Caco-2 (cell line): ENCODE measurements at regions not wholly inside any gene's neighbourhood (a gene's known extent, or its start where the extent isn't known, plus 50 kb on each side); places are given as distances from the start of the nearest gene placed in this dataset.

Experiments used
- BruUV-seq: library from RNA; stranded (reverse); fragments of 400-500 nt; replicated peaks from 2 replicates; lab custom pipeline; 2021; lab: Mats Ljungman, UMichigan
- CTCF ChIA-PET: fragments of 300-600 bp; sonication (Branson Sonifier 250); formaldehyde crosslinking; loops from one replicate; lab custom pipeline; 2022; ENCODE audit warnings: antibody characterized with exemption; lab: Charles Lee
- POLR2A ChIA-PET: fragments of 300-600 bp; sonication (Branson Sonifier 250); formaldehyde crosslinking; loops from one replicate; lab custom pipeline; 2022; ENCODE audit warnings: antibody characterized with exemption; lab: Charles Lee
- DNase-seq, 2 experiments: peaks; one replicate each; pipeline versions ENCODE4 v3.0.0 to v3.0.0-alpha.2; 2020 to 2022
- H3K27me3 ChIP-seq: replicated peaks from 2 replicates; pipeline ENCODE4 v1.6.0; 2011; ENCODE audit warnings: low read length; ENCODE audit not compliant: control insufficient read depth, insufficient read depth
- H3K36me3 ChIP-seq: 2 replicates; pipeline ENCODE4 v1.5.1; 2011; ENCODE audit warnings: low read length; ENCODE audit not compliant: control insufficient read depth, insufficient read depth
- H3K4me1 ChIP-seq: fragments of 250-450 bp; sonication (Bioruptor Pico); 2 replicates; pipeline ENCODE4 v1.5.1; 2020; ENCODE audit warnings: mild to moderate bottlenecking
- H3K4me3 ChIP-seq: 2 replicates; pipeline ENCODE4 v1.5.1; 2011; ENCODE audit warnings: low read depth, mild to moderate bottlenecking, control low read depth, low read length
- H3K9me3 ChIP-seq: fragments of 250-450 bp; sonication (Bioruptor Pico); 2 replicates; pipeline ENCODE4 v1.5.1; 2020; ENCODE audit warnings: mild to moderate bottlenecking, moderate library complexity
- H3K27ac Mint-ChIP-seq: one replicate; pipeline ENCODE4 v1.8.0; 2022; ENCODE audit warnings: mixed read lengths; ENCODE audit not compliant: unreplicated experiment
- H3K27me3 Mint-ChIP-seq: one replicate; pipeline ENCODE4 v1.8.0; 2022; ENCODE audit warnings: mixed read lengths; ENCODE audit not compliant: insufficient read depth, unreplicated experiment
- H3K36me3 Mint-ChIP-seq: one replicate; pipeline ENCODE4 v1.8.0; 2022; ENCODE audit warnings: mild to moderate bottlenecking, mixed read lengths; ENCODE audit not compliant: insufficient read depth, unreplicated experiment
- H3K4me1 Mint-ChIP-seq: one replicate; pipeline ENCODE4 v1.8.0; 2022; ENCODE audit warnings: low read depth, mixed read lengths; ENCODE audit not compliant: unreplicated experiment
- H3K4me3 Mint-ChIP-seq: one replicate; pipeline ENCODE4 v1.8.0; 2022; ENCODE audit warnings: mild to moderate bottlenecking, moderate library complexity, mixed read lengths; ENCODE audit not compliant: unreplicated experiment
- H3K9me3 Mint-ChIP-seq: one replicate; pipeline ENCODE4 v1.8.0; 2022; ENCODE audit warnings: mixed read lengths; ENCODE audit not compliant: unreplicated experiment
- intact Hi-C: fragments of 100-400 bp; cut with micrococcal nuclease; formaldehyde crosslinking; loops from one replicate; pipeline ENCODE4 v1.10.0; 2022; ENCODE audit not compliant: unreplicated experiment
- TF ChIP-seq, protein P1 (sequence below), 2 experiments: fragments of 200-600 bp in 1 of 2; IDR thresholded peaks; 1 replicate in 1 of 2; 2 replicates in 1 of 2; pipeline versions ENCODE4 v1.5.1 to v1.8.0; 2011 to 2022; ENCODE audit warnings: antibody characterized with exemption in 1 of 2, control low read depth in 1 of 2, inconsistent platforms in 1 of 2, low read depth in 1 of 2, low read length in 1 of 2, mild to moderate bottlenecking in 1 of 2, moderate library complexity in 1 of 2; ENCODE audit not compliant: insufficient read depth in 1 of 2, severe bottlenecking in 1 of 2, unreplicated experiment in 1 of 2

DNA sequence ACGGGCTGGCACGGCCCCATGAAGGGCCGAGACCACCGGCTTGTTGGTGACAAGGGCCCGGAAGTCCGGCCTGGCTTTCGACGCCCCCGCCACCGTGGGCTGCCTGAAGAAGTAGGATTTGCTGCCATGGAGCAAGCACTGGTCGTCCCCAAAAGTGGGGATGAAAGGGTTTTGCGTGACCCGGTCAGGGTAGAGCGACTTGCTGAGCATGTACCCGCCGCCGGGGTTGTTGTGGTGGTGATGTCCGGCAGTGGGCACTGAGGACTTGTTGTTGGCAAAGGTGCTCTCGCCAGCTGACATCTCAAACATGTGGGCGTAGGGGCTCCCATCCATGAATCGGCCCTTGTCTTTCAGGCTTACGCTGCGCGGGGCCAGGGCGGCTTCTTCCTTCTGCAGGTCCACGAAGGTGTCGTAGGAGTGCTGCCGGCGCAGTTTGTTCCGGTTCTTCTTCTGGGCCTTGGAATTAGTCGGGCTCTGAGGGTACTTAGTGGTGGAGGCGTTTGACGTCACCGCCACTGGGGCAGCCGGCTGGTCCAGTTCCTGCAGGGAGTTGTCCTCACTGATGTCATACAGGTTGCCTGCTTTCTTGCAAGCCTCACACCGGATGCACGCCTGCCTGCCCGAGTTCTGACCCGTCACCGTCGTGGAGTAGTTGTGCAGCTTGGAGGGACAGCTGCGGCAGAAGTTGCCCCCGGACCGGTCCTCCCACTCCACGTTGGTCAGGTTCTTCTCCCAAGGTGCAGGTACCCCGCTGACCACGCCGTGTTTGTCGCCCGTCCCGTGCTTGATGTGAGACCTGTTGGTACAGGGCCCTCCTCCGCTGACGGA, 366.6 kb downstream of the EMP1 start:
- H3K27me3 ChIP-seq: no peaks in the 10 kb centered on the region
- H3K4me3 Mint-ChIP-seq: no peak overlapping the region
- no peak for DNase-seq
- H3K27me3 Mint-ChIP-seq: no peaks in the 10 kb centered on the region
- H3K36me3 ChIP-seq: no peaks in the 10 kb centered on the region
- TF ChIP-seq, protein P1, sequence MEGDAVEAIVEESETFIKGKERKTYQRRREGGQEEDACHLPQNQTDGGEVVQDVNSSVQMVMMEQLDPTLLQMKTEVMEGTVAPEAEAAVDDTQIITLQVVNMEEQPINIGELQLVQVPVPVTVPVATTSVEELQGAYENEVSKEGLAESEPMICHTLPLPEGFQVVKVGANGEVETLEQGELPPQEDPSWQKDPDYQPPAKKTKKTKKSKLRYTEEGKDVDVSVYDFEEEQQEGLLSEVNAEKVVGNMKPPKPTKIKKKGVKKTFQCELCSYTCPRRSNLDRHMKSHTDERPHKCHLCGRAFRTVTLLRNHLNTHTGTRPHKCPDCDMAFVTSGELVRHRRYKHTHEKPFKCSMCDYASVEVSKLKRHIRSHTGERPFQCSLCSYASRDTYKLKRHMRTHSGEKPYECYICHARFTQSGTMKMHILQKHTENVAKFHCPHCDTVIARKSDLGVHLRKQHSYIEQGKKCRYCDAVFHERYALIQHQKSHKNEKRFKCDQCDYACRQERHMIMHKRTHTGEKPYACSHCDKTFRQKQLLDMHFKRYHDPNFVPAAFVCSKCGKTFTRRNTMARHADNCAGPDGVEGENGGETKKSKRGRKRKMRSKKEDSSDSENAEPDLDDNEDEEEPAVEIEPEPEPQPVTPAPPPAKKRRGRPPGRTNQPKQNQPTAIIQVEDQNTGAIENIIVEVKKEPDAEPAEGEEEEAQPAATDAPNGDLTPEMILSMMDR (IDR thresholded peaks at IDR 0.05; ENCODE audit: insufficient read depth in 1 of 2, low read depth in 1 of 2, low read length in 1 of 2, severe bottlenecking in 1 of 2, unreplicated experiment in 1 of 2): no peak
- intact Hi-C loops: no loop called here
- CTCF ChIA-PET: no interaction called here
- H3K4me1 Mint-ChIP-seq: no peaks in the 10 kb centered on the region
- POLR2A ChIA-PET: no interaction called here
- no peaks in the 10 kb centered on the region for H3K9me3 ChIP-seq
- no peak overlapping the region for H3K4me3 ChIP-seq
- BruUV-seq: no TSS peak
- no peaks in the 10 kb centered on the region for H3K4me1 ChIP-seq
- H3K27ac Mint-ChIP-seq: no peak overlapping the region
- no peaks in the 10 kb centered on the region for H3K9me3 Mint-ChIP-seq
- peaks cover 34% of the 10 kb centered on the region for H3K36me3 Mint-ChIP-seq

DNA sequence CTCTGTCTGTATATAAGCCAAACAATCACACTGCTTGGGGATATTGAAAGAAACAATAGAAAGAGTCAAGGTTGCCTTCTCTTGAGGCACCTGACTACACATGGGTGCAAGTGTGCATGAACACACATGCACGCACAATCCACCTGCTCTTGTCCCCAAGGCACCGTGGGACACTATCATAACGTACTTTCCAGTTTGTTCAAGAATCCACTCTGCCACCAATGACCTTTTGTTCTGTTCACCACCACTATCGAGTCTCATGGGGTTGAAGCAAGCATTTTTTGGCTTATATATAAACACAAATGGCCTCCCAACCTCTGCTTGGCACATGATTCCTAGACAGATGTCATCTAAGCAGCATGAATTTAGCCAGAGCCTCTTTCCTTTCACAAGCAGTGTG, 365.4 kb downstream of the EMP1 start:
- Mint-ChIP-seq H3K4me3 (no peak overlapping the region), H3K27ac (no peak overlapping the region), H3K36me3 (peaks cover 34% of the 10 kb centered on the region), H3K9me3 (no peaks in the 10 kb centered on the region), H3K4me1 (no peaks in the 10 kb centered on the region), H3K27me3 (no peaks in the 10 kb centered on the region)
- Histone ChIP-seq H3K36me3 (no peaks in the 10 kb centered on the region), H3K4me1 (no peaks in the 10 kb centered on the region), H3K9me3 (no peaks in the 10 kb centered on the region), H3K27me3 (no peaks in the 10 kb centered on the region), H3K4me3 (no peak overlapping the region)
- ChIA-PET POLR2A (no interaction called here), CTCF (no interaction called here)
- no TSS peak for BruUV-seq
- intact Hi-C loops: no loop called here
- no peak for DNase-seq
- TF ChIP-seq, protein P1 (IDR thresholded peaks at IDR 0.05; ENCODE audit: insufficient read depth in 1 of 2, low read depth in 1 of 2, low read length in 1 of 2, severe bottlenecking in 1 of 2, unreplicated experiment in 1 of 2): no peak

DNA sequence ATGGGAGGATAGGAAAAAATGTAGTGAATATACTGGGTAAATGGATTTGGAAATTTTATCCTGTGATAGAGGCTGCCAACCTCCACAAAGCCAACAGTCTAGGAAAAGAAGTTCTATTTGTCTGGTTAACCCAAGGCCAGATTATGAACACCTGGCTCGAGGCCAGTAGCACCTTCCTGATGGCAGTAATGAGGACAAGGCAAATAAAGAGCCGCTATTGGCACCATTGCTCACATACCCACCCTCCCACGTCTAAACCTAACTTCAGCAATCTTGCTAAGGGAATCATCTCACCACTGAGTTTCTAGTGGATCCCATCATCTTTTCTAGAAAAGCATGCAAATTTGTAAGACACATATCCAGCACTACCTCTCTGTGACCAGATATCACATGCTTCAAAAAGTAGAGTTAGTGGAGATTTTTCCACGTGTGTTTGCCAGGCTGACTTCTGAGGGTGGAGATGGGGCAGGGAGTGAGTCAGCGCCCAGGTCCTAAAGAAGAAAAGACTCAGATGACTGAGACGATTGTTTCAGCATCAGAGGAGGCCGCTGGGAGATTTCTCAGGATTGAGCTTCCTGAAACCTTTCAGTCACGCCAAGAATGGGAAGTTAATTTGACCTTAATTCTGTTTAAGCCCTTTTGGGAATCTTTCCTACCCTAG, 362.9 kb downstream of the EMP1 start:
- Histone ChIP-seq H3K27me3 (no peaks in the 10 kb centered on the region), H3K4me3 (no peak overlapping the region), H3K36me3 (no peaks in the 10 kb centered on the region), H3K4me1 (no peaks in the 10 kb centered on the region), H3K9me3 (no peaks in the 10 kb centered on the region)
- POLR2A ChIA-PET: no interaction called here
- CTCF ChIA-PET: no interaction called here
- H3K27ac Mint-ChIP-seq: no peak overlapping the region
- no peaks in the 10 kb centered on the region for H3K27me3 Mint-ChIP-seq
- H3K4me3 Mint-ChIP-seq: no peak overlapping the region
- TF ChIP-seq, protein P1 (IDR thresholded peaks at IDR 0.05; ENCODE audit: insufficient read depth in 1 of 2, low read depth in 1 of 2, low read length in 1 of 2, severe bottlenecking in 1 of 2, unreplicated experiment in 1 of 2): no peak
- no peaks in the 10 kb centered on the region for H3K4me1 Mint-ChIP-seq
- H3K36me3 Mint-ChIP-seq: peaks cover 27% of the 10 kb centered on the region
- no TSS peak for BruUV-seq
- intact Hi-C loops: no loop called here
- no peaks in the 10 kb centered on the region for H3K9me3 Mint-ChIP-seq
- no peak for DNase-seq
